ENCODE measurements at regions not wholly inside any gene's neighbourhood (a gene's known extent, or its start where the extent isn't known, plus 50 kb on each side); places are given as distances from the start of the nearest gene placed in this dataset.

DNA sequence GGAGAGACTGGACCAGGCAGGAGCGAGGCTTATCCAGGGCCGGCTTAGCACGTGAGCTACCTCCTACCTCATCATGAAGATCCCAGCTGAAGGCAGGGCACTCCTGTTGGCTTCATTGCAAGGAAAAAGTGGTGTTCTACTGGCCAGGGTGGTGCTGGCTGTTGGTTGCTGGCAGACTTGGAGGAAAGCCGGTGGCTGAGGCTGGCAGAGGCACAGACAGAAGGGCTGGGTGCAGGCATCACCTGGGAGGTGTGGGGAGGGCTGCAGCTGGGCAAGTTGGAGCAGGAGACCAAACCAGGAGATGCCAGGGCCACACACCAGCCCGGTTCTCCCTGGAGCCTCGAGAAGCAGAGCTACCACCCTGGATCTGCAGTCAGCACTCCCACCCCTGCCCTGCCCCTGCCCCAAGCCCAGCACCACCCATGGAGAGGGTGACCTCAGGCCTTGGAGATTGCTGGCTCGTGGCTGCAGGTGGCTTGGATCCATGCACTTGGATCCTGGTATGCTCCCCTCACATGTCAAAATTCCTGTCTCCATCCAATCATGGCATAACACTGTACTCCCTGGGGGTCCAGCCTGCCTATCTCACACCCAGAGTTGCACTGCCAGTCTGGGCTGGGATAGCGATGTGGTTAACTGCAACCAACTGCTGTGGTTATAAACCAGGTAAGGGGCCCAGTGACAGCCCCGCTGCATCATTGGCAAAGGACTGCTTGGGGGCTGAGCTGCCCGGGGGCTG lies 49.7 kb downstream of the GLI2 start:
- no peak for DNase-seq (ENCODE audit: low read depth)

DNA sequence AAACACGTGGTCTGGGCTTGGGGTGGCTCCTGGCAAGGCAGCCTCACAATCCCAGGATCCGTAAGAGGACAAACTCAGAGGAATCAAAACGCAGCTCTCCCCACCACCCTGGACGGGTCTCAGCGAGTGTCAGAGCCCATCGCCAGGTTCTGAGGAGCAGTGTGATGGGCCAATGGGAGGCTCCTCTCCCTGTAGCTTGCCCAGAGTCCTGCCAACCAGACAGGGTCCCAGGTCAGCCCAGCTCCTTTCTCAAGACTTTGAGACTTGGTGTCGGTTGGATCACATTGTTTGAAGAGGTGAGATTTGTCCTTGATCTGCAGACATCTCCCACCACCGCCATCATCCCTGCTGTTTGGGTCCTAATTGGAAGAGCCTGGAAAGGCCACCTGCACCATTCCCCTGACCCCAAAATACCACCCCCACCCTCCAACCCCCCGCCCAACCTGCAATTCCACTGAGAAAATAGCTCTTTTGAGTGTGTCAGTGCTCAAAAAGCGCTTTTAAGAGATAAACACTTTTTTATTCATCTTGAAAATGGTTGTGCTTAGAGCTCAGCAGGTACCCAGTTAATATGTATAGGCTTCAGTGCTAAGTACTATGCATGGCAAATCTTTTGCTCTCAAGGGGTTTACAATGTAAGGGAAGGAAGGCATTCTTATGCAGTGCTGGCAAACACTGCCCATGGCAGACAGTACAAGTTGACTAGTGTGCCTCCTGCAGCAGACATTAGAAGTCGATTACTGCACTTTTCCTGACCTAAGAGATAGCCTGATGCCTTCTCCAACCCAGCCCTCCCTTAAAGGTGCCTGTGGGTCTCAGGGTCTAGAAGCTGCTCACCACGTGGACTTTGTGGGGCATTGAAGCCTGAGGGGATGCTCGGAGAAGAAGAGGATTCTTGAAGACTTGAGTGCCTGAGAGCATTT lies 50.6 kb downstream of the GLI2 start:
- DNase-seq (ENCODE audit: low read depth), result no peak

DNA sequence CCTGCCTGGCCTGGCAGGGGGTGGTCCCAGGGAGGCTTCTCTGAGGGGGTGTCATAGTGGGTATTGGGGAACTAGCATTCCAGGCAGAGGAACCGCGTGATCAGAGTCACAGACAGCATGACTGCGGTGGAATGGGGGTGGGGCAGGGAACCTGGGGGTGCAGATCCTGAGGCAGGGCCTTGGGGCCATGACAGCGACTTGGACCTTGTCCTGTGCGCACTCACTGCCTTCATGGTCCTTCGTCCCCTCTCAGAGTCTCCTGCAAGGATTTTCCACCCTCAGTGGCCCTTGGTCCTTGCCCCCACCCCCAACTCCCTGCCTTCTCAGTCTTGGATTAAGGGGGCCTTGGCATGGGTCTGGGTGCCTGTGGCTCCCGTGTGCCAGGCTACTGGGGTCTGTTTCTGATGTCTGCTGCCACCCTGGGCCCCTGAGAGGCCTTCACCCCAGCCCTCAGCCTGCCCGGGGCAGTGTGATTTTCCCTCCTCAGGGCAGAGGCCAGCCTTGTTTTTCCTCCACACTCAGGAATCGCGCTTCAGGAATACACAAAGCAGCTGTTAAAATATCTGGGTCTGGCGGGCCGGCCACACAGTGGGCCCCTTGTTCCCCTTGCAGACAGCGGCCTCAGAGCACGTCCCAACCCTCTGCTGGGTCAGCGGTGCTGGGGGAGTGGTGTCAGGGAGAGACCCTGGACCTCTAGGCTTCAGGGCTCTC lies 51.6 kb downstream of the GLI2 start:
- DNase-seq (ENCODE audit: low read depth), result no peak

DNA sequence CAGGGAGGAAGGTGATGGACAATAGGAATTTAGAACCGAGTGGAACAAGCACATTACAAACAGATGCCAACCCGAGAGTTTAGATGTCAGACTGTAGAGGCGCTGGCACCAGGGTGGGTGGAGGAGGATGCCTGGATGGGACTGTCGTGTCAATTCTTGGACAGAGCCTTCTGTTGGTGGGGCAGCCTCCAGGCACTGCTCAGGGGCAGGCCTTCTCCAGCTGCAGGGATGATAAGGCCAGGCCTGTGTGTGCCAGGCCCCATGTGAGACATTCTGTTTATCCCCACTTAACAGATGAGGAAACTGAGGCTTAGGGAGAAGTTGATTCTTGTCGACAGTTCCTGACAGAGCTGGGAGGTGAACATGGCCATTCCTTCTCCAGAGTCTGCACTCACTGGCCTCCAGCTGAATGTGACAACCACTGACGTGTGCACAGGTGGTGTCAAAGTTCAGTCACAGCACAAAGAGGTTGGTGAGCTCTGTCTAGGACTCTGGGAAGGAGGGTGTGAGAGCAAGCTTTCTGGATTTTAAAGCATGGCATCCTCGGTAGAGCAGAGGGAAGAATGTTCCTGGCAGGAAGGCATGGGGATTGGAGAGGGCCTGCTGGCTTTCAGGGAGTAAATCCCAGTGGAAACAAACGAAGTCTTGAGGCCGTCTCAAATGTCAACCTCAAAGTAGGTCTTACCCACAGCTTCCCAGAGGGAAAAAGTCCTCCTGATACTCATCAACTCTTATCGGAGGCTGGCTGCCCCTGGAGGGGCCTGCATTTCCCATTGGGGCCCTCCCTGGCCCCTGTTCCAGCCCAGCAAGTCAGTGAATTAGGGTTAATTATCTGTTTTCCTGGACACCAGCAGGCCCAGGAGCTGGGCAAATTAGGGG lies 52.4 kb downstream of the GLI2 start:
- DNase-seq (ENCODE audit: low read depth), result no peak

DNA sequence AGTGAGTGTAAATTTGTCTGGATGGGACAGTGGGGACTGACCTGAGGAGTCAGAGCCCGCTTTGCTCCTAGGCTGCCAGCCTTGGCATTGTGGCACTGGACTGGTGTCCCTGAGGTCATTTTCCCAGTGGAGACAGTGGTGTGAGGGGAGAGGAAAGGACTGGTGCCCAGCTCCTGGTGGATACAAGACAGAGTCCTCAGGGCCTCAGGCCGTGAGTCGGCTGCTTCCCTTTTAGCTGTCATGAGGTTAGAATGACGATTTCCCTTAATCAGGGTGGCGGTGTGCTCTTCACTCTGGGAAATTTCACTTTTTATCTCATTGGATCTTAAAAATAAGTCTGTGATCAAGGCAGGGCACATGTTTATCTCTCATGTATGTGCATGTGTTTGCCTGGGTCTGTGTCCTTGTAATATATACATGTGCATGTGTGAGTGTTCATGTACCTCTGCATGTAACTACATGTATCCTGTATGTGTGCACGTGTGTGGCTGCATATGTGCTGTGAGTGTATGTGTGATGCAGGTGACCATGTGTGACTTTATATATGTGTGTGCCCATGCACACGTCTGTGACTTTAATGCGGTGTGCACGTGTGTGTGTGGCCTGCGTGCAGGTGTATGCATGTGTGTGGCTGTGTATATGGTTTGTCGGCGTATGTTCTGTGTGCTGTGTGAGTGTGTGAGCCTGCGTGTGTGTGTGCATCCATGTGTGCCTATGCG lies 55.7 kb downstream of the GLI2 start:
- no peak for DNase-seq (ENCODE audit: low read depth)

DNA sequence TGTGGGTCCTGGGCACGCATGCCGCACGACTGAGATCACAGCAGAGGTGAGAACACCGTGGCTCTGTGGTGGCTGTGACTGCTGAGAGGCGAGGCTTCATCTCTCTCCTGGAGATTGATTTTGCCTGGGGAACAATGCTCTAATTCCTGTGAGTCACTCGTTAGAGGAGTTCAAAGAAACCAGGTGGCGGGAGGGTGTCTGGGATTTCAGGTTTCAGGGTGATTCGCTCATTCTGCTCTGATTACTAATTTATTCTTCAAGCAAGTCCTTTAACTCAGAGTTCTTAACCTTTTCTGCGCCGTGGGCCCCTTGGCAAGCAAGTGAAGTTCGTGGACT lies 56.3 kb downstream of the GLI2 start:
- DNase-seq (ENCODE audit: low read depth), result peak; percentile 55

DNA sequence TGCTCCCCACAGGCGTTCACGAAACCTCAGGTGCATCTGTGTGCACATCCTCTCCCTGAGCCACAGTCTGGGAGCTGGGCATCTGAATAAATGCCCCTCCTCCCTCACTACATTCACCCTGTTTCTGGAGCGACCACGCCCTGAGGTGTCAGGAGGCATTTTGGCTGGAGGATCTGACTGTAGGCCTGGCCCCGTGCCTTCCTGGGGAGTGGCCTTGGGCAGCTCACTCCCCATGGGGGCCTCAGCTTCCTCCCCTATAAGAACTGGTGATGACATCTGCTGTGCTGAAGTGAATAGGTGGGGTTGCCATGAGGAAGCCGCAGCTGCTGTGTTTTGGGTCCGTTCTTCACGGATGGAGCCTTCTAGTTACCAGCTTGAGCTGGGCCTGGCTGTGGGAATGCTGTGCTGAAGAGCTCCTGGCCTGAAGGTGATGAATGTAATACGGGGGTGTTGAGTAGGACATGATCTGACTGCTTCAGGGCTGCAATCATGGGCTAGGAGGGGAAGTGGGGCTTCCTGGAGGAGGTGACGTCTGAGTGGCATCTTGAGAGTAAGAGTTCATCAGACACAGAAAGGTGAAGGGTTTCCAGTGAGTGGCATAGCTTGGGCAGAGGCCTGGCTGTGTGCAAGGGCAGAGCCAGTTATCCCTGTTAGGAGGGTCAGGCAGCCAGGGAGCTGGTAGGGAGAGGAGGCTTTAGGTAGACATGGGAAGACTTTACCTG lies 58.2 kb downstream of the GLI2 start:
- no peak for DNase-seq (ENCODE audit: low read depth)

DNA sequence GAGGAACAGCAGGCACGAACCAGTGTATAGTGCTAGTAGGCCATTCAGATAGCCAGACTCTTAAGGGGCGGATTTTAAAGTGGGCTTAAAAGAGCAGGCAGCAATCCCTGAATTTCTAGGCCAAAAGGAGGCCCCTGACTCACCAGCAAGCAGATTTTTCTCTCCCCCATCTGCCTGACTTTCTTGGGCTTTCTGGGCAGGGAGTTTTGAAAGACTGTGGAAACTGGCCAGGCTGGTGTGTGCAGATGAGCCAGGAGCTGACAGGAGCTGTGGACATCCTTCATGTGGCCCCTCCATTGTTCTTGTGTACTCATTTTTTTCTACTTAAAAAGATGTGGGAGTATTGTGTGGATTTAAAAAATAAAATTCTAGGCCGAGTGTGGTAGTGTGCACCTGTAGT lies 59.0 kb downstream of the GLI2 start:
- DNase-seq (ENCODE audit: low read depth), result no peak

DNA sequence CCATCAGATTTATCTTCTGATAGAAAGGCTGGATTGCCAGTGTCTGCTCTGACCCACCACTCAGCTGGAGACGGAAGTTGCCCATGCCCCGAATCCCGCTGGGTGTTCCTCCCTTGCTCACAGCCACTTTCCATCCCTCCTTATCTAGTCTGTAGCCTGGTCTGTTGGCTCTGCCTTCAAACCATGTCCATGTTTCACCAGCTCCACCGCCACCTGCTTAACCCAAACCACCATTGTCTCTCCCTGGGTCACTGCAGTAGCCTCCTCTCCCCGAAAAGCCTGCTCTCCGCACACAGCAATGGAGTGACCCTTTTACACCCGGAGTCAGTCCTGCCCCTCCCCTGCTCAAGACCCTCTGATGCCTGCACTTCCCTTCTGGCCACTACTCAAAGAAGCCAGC lies 60.4 kb downstream of the GLI2 start:
- DNase-seq (ENCODE audit: low read depth), result no peak

DNA sequence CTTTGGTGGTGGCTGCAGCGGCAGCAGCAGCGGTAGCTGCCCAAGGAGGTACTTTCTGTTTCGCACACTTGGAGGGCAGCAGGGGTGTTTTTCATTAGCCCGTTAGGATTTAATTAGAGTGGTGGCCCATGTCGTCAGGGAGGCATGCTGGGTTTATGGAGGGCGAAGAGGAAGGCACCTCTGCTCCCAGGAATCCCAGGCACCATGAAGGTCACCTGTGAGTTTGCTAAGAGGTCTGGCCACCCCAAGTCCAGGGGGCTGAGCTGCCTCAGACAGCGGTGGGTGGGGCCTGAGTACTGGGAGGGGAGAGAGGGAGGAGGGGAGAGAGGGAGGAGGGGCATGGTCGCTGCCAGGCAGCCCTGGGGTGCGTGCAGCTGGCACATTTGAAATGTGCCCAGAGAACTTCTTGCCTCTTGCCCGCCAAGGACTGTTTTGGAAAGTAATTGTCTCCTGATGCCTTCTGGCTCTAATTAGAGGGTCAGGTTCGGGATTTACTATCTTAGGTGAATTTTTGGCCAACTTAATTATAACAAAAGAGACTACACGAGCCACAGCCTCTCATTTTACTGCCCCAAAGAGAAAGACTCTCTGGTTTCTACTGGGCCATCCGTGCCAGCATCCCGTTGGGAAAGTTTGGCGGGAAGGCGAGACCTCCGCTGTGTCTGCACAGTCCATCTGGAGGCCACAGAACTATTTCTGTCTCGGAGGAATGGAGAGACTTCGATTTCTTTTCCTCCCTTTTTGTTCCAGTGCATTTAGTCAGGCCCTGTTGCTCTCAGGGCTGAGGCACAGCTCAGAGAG lies 62.0 kb downstream of the GLI2 start:
- no peak for DNase-seq (ENCODE audit: low read depth)

DNA sequence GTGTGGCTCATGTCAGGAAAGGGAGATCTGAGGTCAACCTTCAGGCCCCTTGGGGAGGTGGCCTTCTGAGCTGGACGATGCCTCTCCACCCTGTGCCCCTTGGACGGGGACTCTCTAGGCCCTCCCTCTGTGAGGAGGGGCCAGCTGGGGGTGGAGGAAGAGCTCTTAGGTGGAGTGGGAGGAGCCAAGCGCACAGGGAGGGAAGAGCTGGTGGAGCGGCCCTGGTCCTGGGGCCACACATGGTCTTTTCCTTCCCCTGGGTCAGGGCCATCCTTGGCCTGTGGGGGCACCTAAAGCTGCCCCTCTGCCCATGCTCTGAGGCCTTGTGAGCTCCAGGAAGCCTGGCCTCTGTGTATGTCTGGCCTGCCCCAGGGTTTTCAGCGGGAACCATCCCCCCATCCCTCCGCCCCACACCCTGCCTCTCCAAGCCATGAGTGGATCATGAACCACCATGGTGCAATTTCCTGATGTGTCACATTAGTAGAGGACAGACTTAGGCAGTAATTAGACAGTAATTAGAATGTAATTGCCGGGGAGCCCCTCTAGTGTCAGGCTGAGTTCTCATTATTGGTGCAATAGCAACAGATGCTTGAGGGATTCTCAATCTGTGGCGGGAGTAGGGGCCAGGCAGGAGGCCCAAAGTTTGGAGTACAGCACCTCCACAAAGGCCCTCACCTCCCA lies 63.0 kb downstream of the GLI2 start:
- no peak for DNase-seq (ENCODE audit: low read depth)

DNA sequence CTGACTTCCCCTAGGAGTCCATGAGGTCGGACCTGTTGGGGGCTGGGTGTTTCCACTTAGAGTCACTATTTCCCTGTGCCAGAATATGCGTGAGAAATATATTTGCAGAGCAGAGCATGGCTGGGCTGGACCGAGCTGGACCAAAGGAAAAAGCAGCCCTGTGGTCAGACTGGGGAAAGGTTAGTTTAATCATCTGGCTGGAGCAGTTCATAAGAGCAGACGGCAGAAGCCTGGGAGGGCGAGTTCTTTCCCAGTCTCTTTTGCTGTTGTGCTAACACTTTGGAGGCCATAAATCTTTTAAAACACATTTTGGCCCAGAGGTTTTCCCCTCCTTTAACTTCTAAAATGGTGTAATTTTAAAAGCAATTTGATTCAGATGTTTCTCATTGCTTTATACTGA lies 66.5 kb downstream of the GLI2 start:
- no peak for DNase-seq (ENCODE audit: low read depth)

DNA sequence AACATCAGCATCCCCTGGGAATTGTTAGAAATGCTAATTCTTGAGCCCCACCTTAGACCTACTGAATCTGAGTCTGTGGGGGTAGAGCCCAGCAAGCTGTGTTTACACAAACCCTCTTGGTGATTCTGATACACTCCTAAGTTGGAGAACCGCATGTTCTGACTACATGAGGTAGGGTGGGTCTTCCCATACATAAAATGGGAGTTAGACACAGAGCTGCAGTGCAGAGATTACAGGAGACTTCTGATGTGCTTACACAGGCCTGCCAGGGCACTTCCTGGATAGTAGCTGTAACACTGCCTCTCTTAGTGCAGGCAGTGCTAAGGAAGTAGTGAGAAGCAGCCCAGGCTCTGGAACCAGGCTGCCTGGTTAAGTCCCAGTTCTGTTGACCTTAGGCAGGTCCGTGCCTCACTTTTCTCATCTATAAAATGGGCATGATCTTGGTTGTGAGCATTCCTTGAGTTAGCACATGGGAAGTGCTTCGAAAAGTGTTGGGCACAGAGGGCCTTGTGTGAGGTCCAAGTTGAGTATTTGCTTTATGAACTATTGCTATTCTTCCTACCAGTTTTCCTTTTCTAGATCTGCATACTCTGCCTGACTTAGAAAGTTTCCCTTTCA lies 67.3 kb downstream of the GLI2 start:
- no peak for DNase-seq (ENCODE audit: low read depth)

DNA sequence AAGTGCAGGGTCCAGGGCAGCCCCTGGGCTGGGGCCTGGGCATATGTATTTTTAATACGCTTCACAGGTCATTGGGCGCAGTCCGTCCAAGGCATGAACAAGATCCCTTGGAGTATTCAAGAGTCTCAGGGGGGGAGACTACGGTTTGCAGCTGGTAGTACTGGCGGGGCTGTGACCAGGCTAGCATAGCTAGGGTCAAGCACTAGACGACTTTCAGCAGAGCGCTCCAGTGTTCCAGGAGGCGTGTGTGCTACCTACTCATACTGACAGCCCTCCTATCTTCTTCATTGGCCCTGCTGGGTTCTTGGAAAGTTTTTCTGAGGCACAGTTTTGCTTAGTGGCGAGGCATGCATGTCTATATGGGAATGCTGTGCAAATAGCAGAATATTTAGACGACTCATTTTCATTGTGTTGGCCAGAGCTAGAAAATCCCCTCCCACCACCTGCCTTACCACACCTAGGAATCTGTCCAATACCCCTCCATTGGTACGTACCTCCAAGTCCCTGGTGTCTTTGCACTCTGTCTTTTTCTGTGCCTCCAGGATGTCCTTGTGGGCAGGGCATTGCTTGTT lies 68.2 kb downstream of the GLI2 start:
- DNase-seq (ENCODE audit: low read depth), result peak; percentile 30

DNA sequence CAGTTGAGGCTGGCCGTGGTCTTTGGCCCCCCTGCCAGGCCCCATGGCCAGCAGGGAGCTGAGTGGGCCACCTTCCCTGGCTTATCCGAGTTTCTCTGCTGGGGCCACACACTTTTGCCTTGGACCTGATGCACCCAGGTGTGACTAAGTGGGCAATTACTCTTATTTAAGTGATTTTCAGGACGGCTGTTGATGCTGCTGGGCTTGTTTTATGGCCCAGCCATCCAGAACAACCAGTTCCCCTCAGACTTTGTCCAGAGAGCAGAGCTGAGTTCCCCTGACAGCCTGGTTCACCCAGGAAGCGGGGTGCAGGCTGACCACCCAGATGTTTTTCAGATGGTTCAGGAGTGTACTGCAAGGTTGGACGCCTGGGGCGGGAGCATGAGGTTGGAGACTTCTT lies 68.8 kb downstream of the GLI2 start:
- DNase-seq (ENCODE audit: low read depth), result no peak

DNA sequence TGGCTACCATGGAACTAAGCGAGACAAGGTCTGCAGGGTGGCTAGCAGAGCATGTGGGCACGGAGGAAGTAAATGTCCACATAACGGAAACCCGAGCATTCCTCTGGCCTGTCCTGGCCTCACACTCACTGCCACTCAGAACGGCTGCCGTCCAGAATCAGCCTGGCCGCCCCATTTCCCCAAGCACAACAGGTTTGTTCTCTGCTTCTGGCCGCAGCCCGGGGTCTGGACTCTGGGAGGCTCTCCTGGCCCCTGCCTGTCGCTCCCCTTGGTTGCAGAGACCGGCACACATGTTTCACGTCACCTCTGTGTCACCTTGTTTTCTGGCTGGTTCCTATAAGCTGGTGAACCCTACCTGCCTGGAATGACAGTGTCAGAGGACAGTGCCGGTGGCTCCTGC lies 69.3 kb downstream of the GLI2 start:
- DNase-seq (ENCODE audit: low read depth), result no peak

DNA sequence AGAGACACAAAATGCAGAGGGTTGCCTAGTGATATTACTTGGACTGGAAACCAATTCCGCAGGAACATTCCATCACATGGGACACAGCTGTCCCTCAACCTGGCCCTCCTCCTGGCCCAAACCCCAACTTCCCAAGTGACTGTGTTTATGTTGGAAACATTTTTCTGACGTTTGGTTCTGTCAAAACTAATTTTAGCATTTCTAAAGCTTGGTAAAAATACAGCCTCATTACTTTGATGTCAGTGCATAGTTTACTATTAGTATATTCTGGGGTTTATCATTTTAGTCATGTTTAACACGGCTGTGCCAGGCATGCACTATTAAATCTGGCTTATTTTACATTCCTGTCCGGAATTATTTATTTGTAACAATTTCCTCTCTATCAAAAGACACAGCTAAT lies 69.9 kb downstream of the GLI2 start:
- no peak for DNase-seq (ENCODE audit: low read depth)

DNA sequence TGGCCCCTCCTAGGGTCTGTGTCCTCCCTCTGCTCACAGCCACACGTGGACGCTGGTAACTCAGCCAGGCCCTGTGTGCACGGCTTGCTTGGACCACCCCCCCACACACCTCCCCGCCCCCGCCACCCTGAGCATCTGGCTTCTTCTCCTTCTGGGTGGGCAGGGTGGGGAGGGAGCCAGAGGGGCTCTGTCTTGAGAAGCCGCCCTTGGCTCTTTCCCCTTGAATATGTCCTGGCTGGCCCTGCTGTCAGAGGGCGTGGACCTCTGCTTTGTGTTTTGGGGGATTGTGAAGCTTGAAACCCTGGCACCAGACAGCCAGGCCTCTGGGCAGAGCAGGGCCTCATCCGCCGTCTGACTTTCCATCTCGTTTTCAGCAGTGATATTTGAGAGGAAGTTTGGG lies 72.1 kb downstream of the GLI2 start:
- no peak for DNase-seq (ENCODE audit: low read depth)
